ENCODE measurements at regions not wholly inside any gene's neighbourhood (a gene's known extent, or its start where the extent isn't known, plus 50 kb on each side); places are given as distances from the start of the nearest gene placed in this dataset.
"Not testable (repeated sequence)": the region's sequence is repeated elsewhere in the genome, so short reads cannot be mapped to it uniquely, and the experiment has no call there.

DNA sequence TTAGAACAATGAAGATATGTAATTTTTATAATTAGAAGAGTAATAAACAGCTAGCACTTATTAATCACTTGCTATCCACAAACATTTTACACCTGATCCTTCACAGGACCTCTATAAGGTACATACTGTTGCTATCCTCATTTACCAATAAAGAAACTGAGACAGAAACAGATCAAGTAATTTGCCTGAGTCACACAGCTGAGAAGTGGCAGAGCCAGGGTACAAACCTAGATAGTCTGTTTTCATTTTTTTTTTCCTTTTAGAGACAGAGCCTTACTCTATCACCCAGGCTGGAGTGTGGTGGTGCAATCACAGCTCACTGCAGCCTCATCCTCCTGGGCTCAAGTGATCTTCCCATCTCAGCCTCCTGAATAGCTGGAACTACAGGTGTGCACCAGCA lies 71.8 kb upstream of the PTH start:
- H3K4me3 Mint-ChIP-seq, result no peak overlapping the region
- no peak overlapping the region for H3K27ac Mint-ChIP-seq
- peaks cover 5% of the 10 kb centered on the region for H3K27me3 Mint-ChIP-seq (ENCODE audit: insufficient read depth)
- H3K36me3 Mint-ChIP-seq (ENCODE audit: low read depth), result no peaks in the 10 kb centered on the region
- H3K4me1 Mint-ChIP-seq (ENCODE audit: low read depth), result no peaks in the 10 kb centered on the region
- no peak for TF ChIP-seq CTCF (IDR thresholded peaks at IDR 0.05)
- DNase-seq, result no peak
- peaks cover 8% of the 10 kb centered on the region; the same call in 1 of the 2 replicates for H3K9me3 Mint-ChIP-seq

GRCh38 chr11:13561860-13562259 lies 66.1 kb upstream of the PTH start:
- Mint-ChIP-seq H3K4me3 (no peak overlapping the region), H3K4me1 (ENCODE audit: low read depth) (no peaks in the 10 kb centered on the region), H3K9me3 (peaks cover 11% of the 10 kb centered on the region; the same call in 1 of the 2 replicates), H3K27me3 (ENCODE audit: insufficient read depth) (peaks cover 4% of the 10 kb centered on the region), H3K27ac (no peak overlapping the region), H3K36me3 (ENCODE audit: low read depth) (peaks cover 5% of the 10 kb centered on the region; the same call in 1 of the 2 replicates)
- TF ChIP-seq CTCF (IDR thresholded peaks at IDR 0.05), result no peak
- DNase-seq, result no peak

DNA sequence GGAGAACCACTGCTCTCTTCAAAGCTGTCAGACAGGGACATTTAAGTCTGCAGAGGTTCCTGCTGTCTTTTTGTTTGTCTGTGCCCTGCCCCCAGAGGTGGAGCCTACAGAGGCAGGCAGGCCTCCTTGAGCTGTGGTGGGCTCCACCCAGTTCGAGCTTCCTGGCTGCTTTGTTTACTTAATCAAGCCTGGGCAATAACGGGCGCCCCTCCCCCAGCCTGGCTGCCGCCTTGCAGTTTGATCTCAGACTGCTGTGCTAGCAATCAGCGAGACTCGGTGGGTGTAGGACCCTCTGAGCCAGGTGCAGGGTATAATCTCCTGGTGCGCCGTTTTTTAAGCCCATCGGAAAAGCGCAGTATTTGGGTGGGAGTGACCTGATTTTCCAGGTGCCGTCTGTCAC lies 64.5 kb upstream of the PTH start:
- H3K4me1 Mint-ChIP-seq (ENCODE audit: low read depth); H3K4me3 Mint-ChIP-seq; H3K27me3 Mint-ChIP-seq (ENCODE audit: insufficient read depth); H3K27ac Mint-ChIP-seq; H3K36me3 Mint-ChIP-seq (ENCODE audit: low read depth); DNase-seq: not testable (repeated sequence)
- peaks cover 11% of the 10 kb centered on the region; the same call in 1 of the 2 replicates for H3K9me3 Mint-ChIP-seq

DNA sequence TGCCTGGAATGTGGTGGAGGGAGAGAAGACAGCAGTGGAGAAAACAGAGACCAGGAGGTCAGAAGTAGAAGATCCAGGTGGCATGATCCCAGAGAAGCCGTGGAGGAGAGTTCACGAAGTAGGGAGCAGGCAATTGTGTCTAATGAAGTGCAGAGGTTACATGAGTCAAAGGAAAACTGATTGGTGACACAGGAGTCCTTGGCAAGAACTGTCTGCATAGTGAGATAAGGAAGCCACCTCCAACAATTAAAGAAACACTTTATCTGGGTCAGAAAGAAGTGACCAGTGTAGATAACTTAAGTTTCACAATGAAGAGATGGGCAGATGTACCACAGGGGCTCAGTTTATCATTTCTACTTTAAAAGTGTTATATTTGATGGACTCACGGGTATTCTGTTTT lies 57.0 kb upstream of the PTH start:
- TF ChIP-seq CTCF (IDR thresholded peaks at IDR 0.05), result no peak
- 0 out of 2 replicates have a peak, but pooled peaks cover 2% of the 10 kb centered on the region for H3K27me3 Mint-ChIP-seq (ENCODE audit: insufficient read depth)
- no peaks in the 10 kb centered on the region for H3K4me1 Mint-ChIP-seq (ENCODE audit: low read depth)
- H3K36me3 Mint-ChIP-seq (ENCODE audit: low read depth), result no peaks in the 10 kb centered on the region
- DNase-seq, result no peak
- H3K27ac Mint-ChIP-seq, result no peak overlapping the region
- H3K4me3 Mint-ChIP-seq, result no peak overlapping the region
- H3K9me3 Mint-ChIP-seq, result peaks cover 7% of the 10 kb centered on the region

GRCh38 chr11:13551834-13552233 lies 56.0 kb upstream of the PTH start:
- H3K36me3 Mint-ChIP-seq (ENCODE audit: low read depth), result peaks cover 7% of the 10 kb centered on the region
- H3K9me3 Mint-ChIP-seq, result peaks cover 16% of the 10 kb centered on the region
- H3K27me3 Mint-ChIP-seq (ENCODE audit: insufficient read depth), result 0 out of 2 replicates have a peak, but pooled peaks cover 2% of the 10 kb centered on the region
- no peak overlapping the region for H3K27ac Mint-ChIP-seq
- H3K4me3 Mint-ChIP-seq, result no peak overlapping the region
- no peaks in the 10 kb centered on the region for H3K4me1 Mint-ChIP-seq (ENCODE audit: low read depth)
- no peak for TF ChIP-seq CTCF (IDR thresholded peaks at IDR 0.05)
- no peak for DNase-seq

GRCh38 chr11:13550761-13551160 lies 55.0 kb upstream of the PTH start:
- TF ChIP-seq CTCF (IDR thresholded peaks at IDR 0.05), result no peak
- Mint-ChIP-seq H3K4me1 (ENCODE audit: low read depth) (no peaks in the 10 kb centered on the region), H3K36me3 (ENCODE audit: low read depth) (peaks cover 8% of the 10 kb centered on the region), H3K27me3 (ENCODE audit: insufficient read depth) (0 out of 2 replicates have a peak, but pooled peaks cover 2% of the 10 kb centered on the region), H3K9me3 (peaks cover 27% of the 10 kb centered on the region), H3K4me3 (no peak overlapping the region), H3K27ac (no peak overlapping the region)
- DNase-seq, result no peak

- H3K4me1 Mint-ChIP-seq (ENCODE audit: low read depth); H3K4me3 Mint-ChIP-seq; H3K27ac Mint-ChIP-seq; H3K27me3 Mint-ChIP-seq (ENCODE audit: insufficient read depth); DNase-seq: not testable (repeated sequence)
- Mint-ChIP-seq H3K9me3 (peaks cover 37% of the 10 kb centered on the region), H3K36me3 (ENCODE audit: low read depth) (peaks cover 17% of the 10 kb centered on the region)
Observed at GRCh38 chr11:13546092-13546491, 50.3 kb upstream of the PTH start.

All from HFFc6 (cell line).